ENCODE measurements at regions not wholly inside any gene's neighbourhood (a gene's known extent, or its start where the extent isn't known, plus 50 kb on each side); places are given as distances from the start of the nearest gene placed in this dataset.

DNA sequence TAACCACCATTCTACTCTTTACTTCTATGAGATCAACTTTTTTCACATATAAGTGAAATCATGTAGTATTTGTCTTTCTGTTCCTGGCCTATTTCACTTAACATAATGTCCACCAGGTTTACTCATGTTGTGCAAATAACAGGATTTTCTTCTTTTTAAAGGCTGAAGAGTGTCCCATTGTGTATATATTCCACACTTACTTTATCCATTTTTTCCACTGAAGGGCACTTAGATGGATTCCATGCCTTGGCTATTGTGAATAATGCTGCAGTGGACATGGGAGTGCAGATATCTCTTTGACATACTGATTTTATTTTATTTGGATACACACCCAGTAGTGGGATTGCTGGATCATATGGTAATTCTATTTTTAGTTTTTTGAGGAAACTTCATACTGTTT lies 181.1 kb upstream of the HMGA2 start:
- TF ChIP-seq, protein P1, sequence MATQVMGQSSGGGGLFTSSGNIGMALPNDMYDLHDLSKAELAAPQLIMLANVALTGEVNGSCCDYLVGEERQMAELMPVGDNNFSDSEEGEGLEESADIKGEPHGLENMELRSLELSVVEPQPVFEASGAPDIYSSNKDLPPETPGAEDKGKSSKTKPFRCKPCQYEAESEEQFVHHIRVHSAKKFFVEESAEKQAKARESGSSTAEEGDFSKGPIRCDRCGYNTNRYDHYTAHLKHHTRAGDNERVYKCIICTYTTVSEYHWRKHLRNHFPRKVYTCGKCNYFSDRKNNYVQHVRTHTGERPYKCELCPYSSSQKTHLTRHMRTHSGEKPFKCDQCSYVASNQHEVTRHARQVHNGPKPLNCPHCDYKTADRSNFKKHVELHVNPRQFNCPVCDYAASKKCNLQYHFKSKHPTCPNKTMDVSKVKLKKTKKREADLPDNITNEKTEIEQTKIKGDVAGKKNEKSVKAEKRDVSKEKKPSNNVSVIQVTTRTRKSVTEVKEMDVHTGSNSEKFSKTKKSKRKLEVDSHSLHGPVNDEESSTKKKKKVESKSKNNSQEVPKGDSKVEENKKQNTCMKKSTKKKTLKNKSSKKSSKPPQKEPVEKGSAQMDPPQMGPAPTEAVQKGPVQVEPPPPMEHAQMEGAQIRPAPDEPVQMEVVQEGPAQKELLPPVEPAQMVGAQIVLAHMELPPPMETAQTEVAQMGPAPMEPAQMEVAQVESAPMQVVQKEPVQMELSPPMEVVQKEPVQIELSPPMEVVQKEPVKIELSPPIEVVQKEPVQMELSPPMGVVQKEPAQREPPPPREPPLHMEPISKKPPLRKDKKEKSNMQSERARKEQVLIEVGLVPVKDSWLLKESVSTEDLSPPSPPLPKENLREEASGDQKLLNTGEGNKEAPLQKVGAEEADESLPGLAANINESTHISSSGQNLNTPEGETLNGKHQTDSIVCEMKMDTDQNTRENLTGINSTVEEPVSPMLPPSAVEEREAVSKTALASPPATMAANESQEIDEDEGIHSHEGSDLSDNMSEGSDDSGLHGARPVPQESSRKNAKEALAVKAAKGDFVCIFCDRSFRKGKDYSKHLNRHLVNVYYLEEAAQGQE (IDR thresholded peaks at IDR 0.05; ENCODE audit: low read depth): no peak
- no peak for TF ChIP-seq EP300 (IDR thresholded peaks at IDR 0.05; ENCODE audit: borderline replicate concordance)
- TF ChIP-seq TAF1 (IDR thresholded peaks at IDR 0.05; ENCODE audit: low read depth): no peak
- no peak for TF ChIP-seq YY1 (IDR thresholded peaks at IDR 0.05; ENCODE audit: low read depth)
- TF ChIP-seq, protein P2, sequence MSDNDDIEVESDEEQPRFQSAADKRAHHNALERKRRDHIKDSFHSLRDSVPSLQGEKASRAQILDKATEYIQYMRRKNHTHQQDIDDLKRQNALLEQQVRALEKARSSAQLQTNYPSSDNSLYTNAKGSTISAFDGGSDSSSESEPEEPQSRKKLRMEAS (IDR thresholded peaks at IDR 0.05): no peak
- TF ChIP-seq TCF12 (IDR thresholded peaks at IDR 0.05; ENCODE audit: low read depth): no peak
- no peak for TF ChIP-seq RAD21 (IDR thresholded peaks at IDR 0.05; ENCODE audit: low read depth)

Measured in Ishikawa (cell line).